Sigmoid colon (tissue), 4 donors: ENCODE measurements at regions not wholly inside any gene's neighbourhood (a gene's known extent, or its start where the extent isn't known, plus 50 kb on each side); places are given as distances from the start of the nearest gene placed in this dataset.

Experiments
- CTCF ChIP-seq, 4 experiments: fragments of 450-650 bp in 3 of 4; fragments of 200-600 bp in 1 of 4; IDR thresholded peaks; one replicate each; pipeline ENCODE4 v1.5.1; 2016 to 2019; ENCODE audit warnings: antibody characterized with exemption in 4 of 4, mild to moderate bottlenecking in 3 of 4, moderate library complexity in 2 of 4
- EP300 ChIP-seq, 4 donors: sonication (generic); formaldehyde crosslinking; IDR thresholded peaks; one replicate each; pipeline ENCODE4 v1.6.1; 2017; ENCODE audit warnings: antibody characterized with exemption in 4 of 4
- POLR2A ChIP-seq, 2 donors: fragments of 450-650 bp; IDR thresholded peaks; one replicate each; pipeline ENCODE4 v1.6.1; 2016; ENCODE audit warnings: antibody characterized with exemption in 2 of 2, mild to moderate bottlenecking in 2 of 2, moderate library complexity in 2 of 2

- TF ChIP-seq CTCF (IDR thresholded peaks at IDR 0.05) (no peak), EP300 (IDR thresholded peaks at IDR 0.05) (no peak), POLR2A (IDR thresholded peaks at IDR 0.05) (no peak)
Measured at GRCh38 chr11:37963440-37963839, 1365.4 kb upstream of the RAG2 start.
